ENCODE measurements at regions not wholly inside any gene's neighbourhood (a gene's known extent, or its start where the extent isn't known, plus 50 kb on each side); places are given as distances from the start of the nearest gene placed in this dataset.
"Not testable (repeated sequence)": the region's sequence is repeated elsewhere in the genome, so short reads cannot be mapped to it uniquely, and the experiment has no call there.

- in situ Hi-C loops (cut with MboI; ENCODE audit: low sequenced_read_pairs) = no loop called here
These were observed 1158.8 kb upstream of the SORCS1 start for GRCh38 chr10:108323274-108323798.

DNA sequence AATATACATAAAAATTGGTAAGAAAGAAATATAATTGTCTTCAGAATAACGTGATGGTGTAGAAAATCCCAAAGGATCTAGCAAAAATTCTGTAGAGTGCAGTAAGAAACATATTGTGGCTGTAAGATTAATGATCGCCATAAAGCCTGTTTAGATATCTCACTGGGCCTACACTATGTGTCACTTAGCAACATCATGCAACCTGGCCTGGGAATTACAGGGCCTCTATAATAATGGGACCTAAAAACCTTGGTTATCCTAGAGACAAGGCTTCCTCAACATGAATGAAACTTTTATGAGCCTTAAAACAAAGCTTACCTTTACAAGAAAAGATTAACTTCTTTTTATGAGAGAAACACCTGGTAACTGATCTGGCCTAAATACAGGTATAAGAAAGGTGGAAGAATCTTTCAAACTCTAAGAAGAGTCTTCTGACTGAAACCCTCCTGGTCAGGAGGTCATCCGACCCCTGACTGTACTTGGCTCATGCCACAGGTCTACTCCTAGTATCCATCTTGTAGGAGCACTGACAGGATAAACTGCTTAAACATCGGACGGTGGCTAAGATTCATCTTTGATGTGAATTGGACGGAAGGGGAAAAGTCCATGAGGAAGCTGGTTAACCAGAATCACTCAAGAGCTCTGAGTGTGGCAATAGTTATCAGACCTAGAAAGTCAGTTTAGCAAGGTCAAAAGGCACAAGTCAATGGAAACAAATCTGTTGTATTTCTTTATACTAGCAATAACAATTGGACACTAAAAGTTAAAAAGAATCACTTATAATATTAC is 1155.1 kb upstream of the SORCS1 start:
- in situ Hi-C loops (cut with MboI; ENCODE audit: low sequenced_read_pairs) = no loop called here

- in situ Hi-C loops (cut with MboI; ENCODE audit: low sequenced_read_pairs) = not testable (repeated sequence)
These were observed 1151.1 kb upstream of the SORCS1 start for GRCh38 chr10:108315636-108316035.

GRCh38 chr10:108307925-108308312 is 1143.4 kb upstream of the SORCS1 start:
- in situ Hi-C loops (cut with MboI; ENCODE audit: low sequenced_read_pairs) = no loop called here

DNA sequence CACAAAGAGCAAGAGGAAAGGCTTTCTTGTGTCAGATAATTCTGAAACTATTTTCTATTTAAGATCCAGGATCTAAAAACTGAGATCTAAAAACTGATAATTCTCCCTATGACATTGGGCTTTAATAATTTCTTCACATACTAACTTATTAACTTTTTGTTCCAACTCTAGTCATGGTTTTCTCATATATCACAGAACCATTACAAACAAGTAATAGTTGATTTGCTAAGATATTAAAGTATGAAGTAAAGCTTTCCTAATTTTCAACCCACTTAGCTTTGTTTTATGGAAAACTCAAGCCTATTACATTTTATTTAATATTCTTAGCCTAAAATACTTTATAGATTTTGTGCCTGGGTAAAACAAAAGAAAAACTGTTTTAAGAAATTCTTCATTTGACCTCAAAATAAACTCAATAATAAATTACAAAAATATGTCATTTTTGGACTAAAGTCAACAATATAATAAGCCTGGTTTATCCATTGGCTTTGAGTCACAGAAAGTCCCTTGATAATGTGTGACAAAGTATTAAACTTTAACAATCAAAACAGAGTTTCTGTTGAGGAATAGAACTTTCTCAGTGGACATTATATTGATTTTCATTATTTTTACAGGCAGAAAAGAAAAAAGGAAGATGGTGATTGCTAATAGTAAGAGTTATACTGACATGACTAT is 1142.9 kb upstream of the SORCS1 start:
- in situ Hi-C loops (cut with MboI; ENCODE audit: low sequenced_read_pairs) = no loop called here

- in situ Hi-C loops (cut with MboI; ENCODE audit: low sequenced_read_pairs) = no loop called here
These were observed 1138.6 kb upstream of the SORCS1 start for GRCh38 chr10:108303149-108303548.

- in situ Hi-C loops (cut with MboI; ENCODE audit: low sequenced_read_pairs) = no loop called here
These were observed 1136.5 kb upstream of the SORCS1 start for GRCh38 chr10:108301002-108301401.

DNA sequence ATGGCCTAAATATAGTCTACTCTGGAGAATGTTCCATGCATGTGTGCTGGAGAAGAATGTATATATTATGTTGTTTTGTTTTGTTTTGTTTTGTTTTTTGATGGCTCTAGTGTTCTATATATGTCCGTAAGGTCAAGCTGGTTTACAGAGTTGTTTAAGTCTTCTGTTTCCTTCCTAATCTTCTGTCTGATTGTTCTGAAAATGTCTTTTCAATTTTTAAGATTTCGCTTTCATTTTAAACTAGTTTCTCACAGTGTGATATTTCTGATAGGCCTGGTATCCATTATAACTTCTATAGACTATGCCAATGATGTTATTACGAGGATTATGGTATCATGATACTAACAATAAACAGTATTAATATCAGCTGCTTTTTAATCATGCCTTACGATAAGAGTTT is 1126.3 kb upstream of the SORCS1 start:
- in situ Hi-C loops (cut with MboI; ENCODE audit: low sequenced_read_pairs) = no loop called here

GRCh38 chr10:108275895-108276685 is 1111.6 kb upstream of the SORCS1 start:
- in situ Hi-C loops (cut with MboI; ENCODE audit: low sequenced_read_pairs) = no loop called here

- in situ Hi-C loops (cut with MboI; ENCODE audit: low sequenced_read_pairs) = no loop called here
These were observed 1095.9 kb upstream of the SORCS1 start for GRCh38 chr10:108260383-108260906.

GRCh38 chr10:108254089-108254488 is 1089.6 kb upstream of the SORCS1 start:
- in situ Hi-C loops (cut with MboI; ENCODE audit: low sequenced_read_pairs) = no loop called here

GRCh38 chr10:108252771-108253170 is 1088.3 kb upstream of the SORCS1 start:
- in situ Hi-C loops (cut with MboI; ENCODE audit: low sequenced_read_pairs) = no loop called here

DNA sequence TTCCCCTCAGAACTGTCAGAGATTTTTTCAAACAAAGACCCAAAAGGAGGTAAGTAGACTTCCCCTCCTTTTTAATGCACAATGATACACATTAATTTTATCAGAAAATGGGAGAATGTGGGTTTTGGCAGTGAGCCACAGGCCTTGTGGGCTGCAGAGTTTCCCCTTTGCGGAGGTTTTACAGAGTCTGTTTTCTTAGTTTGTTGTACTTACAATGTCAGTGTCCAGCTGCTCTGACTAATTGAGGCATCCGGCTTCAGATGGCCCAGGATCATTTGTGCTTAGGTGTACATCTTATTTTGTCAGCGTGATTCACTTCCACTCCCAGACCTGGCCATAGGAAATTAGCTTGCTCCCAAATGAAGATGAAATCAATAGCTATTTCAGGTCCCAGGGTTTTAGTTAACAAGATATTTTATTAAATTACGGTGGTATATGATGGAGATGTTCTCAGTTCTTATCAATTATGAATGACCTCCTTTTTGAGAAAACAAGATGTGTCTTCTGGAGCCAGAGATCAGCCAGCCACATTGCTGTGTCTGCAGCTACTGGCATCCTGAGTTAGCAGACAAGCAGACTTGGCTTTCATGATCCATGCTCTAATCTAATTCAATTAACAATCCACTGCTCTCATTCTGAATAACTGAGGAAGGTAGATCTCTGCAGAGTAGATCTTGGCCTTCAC is 1086.6 kb upstream of the SORCS1 start:
- in situ Hi-C loops (cut with MboI; ENCODE audit: low sequenced_read_pairs) = no loop called here

DNA sequence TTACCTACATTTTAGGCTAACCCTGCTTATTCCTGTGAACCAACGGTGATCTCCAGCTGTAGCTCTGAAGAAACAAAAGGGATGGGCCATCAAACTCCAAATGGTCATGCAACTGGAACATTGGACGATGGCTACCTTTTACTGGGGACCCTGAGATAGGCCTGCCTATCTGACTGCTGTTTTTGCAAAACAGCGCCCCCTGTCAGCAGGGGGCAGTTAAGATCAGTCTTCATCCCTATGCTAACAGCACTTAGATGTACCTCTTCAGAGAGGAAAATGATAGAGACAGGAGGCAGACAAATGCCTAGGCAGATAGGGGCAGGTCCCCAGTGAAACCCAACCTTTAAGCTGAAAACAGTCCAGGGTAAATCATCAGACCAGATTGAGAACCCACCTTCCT is 1085.4 kb upstream of the SORCS1 start:
- in situ Hi-C loops (cut with MboI; ENCODE audit: low sequenced_read_pairs) = no loop called here

DNA sequence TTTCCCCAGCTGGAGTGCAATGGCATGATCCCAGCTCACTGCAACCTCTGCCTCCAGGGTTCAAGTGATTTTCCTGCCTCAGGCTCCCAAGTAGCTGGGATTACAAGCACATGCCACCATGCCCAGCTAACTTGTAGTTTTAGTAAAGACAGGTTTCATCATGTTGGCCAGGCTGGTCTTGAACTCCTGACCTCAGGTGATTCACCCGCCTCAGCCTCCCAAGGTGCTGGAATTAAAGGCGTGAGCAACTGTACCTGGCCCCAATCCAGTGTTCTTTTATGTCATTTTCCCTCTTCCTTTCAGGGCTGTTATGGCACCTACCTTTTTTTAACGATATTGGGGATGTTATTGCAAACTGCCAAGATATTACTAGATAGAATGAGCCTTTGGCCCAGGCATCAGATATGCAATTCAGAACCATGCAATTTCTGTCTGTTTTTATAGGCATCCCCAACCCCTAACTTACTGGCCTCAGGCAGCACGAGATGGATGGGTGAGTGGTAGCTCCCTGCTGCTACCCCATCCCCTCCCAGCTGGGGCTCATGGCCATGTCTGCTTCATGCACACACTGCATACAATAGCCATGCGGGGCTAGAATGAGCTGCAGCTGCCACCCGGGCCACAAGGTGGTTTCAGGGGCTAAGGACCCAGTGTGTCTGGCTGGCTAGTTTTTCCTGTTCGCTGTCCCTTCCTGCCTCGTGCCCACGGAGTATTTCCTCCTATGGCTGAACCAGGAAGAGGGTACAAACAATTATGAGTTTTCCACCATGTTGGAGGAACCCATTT is 1080.1 kb upstream of the SORCS1 start:
- in situ Hi-C loops (cut with MboI; ENCODE audit: low sequenced_read_pairs) = no loop called here

- in situ Hi-C loops (cut with MboI; ENCODE audit: low sequenced_read_pairs) = no loop called here
These were observed 1076.7 kb upstream of the SORCS1 start for GRCh38 chr10:108241166-108241565.

GRCh38 chr10:108238261-108238660 is 1073.8 kb upstream of the SORCS1 start:
- in situ Hi-C loops (cut with MboI; ENCODE audit: low sequenced_read_pairs) = no loop called here

GRCh38 chr10:108230478-108231170 is 1066.1 kb upstream of the SORCS1 start:
- in situ Hi-C loops (cut with MboI; ENCODE audit: low sequenced_read_pairs) = no loop called here

DNA sequence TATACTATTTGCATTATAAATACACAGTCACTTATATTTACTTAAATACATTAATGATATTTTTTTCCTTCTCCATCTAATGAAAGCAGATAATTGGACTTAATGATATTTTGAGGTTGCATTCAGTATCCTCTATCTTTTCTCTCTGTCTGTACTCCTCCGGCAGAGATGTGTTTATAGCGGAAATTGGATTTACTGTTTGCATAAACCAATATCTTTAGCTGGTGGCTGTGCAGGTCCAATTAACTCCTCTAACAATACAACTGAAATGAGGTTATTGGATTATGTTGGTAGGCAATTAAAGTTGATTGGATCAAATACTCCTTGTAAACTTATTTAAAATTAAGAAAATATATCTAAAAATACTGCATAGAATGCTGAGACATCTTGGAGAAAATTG is 1044.2 kb upstream of the SORCS1 start:
- in situ Hi-C loops (cut with MboI; ENCODE audit: low sequenced_read_pairs) = no loop called here
